ENCODE measurements at regions not wholly inside any gene's neighbourhood (a gene's known extent, or its start where the extent isn't known, plus 50 kb on each side); places are given as distances from the start of the nearest gene placed in this dataset.
"Not testable (repeated sequence)": the region's sequence is repeated elsewhere in the genome, so short reads cannot be mapped to it uniquely, and the experiment has no call there.

DNA sequence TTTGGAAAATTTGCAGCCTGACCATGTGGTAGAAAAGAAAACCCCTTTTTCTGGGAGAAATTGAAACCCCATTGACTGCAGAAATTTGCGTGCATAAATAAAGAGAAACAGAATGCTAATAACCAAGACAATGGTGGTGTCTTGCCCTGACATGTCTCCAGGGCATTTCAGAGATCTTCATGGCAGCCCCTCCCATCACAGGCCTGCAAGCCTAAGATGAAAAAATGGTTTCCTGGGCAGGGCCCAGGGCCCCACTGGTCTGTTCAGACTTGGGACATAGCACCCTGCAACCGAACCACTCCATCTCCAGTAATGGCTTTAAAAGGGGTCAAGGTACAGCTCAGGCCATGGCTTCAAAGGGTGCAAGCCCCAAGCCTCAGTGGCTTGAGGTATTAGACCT, 71.6 kb upstream of the SGIP1 start:
- no peak for DNase-seq

DNA sequence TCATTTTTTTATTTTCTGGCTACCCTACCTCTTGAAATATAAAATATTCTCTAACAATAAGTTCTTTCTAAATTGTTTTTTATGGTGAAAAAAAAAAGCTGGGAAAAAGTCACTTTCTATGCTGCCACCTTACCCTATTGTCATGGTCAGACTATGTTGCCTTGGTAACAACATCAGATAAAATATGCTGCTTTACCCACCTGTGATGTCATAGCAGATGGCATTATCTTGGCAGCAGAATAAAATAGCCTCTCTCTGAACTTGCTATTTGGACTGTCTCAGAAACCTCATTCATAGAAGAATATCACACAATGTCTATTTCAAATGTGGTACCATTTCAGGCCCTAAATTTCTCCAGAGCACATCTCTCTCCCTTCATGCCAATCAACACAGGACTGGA, 69.6 kb upstream of the SGIP1 start:
- DNase-seq: no peak

GRCh38 chr1:66464802-66465201, 69.2 kb upstream of the SGIP1 start:
- DNase-seq: no peak

DNA sequence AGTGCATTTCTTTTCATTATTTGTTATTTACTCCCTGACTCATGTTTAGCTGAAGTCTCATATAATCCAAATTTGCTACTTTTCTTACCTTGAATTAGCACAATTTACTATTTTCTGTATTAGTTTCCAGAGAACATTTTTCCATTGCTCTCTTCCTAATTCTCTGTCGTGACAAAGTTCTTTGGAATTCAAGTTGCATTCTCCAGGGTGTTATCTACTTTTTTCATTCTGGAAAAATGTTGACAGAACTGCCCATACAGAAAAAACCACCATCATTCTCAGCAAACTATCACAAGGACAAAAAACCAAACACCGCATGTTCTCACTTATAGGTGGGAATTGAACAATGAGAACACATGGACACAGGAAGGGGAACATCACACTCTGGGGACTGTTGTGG, 67.3 kb upstream of the SGIP1 start:
- DNase-seq: not testable (repeated sequence)

- DNase-seq: no peak
These were observed 65.2 kb upstream of the SGIP1 start for GRCh38 chr1:66468722-66469121.

- DNase-seq: no peak
These were observed 58.0 kb upstream of the SGIP1 start for GRCh38 chr1:66475940-66476339.

DNA sequence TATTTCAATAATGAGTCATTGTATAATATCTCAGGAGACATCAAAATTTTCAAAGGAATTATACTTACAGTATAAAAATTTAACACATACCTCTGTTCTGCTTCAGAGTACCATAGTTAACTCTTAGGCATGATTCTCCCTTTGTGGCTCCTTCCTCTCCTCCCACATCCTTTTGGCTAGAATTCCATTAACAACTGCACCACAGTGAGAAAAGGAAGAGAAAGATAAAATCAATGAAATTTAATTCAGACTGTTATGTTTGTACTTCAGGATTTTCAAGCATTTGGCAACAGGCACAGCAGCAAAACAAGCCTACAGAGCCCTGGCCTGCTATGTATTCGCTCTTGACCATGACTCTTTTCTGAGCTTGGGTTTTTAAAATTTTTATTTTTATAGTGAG, 57.2 kb upstream of the SGIP1 start:
- DNase-seq: no peak

DNA sequence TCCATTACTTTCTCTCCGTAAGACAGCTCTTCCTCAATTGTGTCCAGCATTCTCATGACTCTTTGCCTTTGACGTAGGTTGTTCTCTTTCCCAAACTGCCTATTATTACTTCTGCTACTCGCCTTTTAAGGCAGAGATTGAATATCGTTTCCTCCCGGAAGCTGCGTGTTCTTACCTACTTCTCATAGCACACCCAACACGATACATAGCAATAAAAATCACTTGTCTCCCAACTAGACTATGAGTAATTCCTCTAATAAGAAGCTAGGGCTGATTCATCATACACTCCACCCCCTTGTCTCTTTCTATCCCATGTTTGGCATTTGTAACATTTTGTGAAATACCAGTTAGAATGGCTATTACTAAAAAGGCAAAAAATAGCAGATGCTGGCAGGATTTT, 55.8 kb upstream of the SGIP1 start:
- DNase-seq: no peak

DNA sequence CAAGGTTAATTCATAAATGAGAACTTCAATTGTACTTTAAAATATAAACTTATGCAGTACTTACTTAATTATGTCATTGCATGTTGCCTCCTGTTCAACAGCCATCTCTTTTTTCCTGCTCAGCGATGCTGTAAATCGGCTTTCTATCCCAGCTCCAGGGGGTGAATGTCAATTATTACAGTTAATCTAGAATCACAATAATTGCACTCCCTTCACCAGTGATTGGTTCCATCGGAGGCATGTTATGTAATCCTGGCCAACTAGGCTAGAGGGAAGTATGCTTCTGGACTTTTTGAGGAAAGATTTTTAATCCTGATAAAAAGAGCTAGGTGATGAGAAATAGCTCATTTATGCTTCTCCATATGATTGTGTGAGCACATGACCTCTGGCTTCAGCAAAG, 53.8 kb upstream of the SGIP1 start:
- no peak for DNase-seq

DNA sequence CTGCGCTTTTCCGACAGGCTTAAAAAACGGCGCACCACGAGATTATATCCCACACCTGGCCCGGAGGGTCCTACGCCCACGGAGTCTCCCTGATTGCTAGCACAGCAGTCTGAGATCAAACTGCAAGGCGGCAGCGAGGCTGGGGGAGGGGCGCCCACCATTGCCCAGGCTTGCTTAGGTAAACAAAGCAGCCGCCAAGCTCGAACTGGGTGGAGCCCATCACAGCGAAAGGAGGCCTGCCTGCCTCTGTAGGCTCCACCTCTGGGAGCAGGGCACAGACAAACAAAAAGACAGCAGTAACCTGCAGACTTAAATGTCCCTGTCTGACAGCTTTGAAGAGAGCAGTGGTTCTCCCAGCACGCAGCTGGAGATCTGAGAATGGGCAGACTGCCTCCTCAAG, 52.7 kb upstream of the SGIP1 start:
- not testable (repeated sequence) for DNase-seq

Data from activated CD4-positive, alpha-beta T cell treated with anti-CD3 and anti-CD28 coated beads, Interleukin-2, amount 50 U/mL, for 4 hours (primary cell).